WTC11 (cell line): ENCODE measurements at regions not wholly inside any gene's neighbourhood (a gene's known extent, or its start where the extent isn't known, plus 50 kb on each side); places are given as distances from the start of the nearest gene placed in this dataset.

Experiments used
- ATAC-seq: fragments of 200-7000 bp; cut with Tn5 transposase; 2 replicates; pipeline ENCODE4 v1.10.0; 2021; ENCODE audit warnings: mild to moderate bottlenecking, moderate library complexity
- CTCF ChIA-PET: fragments of 300-600 bp; sonication (Branson Sonifier 250); formaldehyde crosslinking; loops from one replicate; lab custom pipeline; 2021; ENCODE audit warnings: antibody characterized with exemption; lab: Charles Lee
- POLR2A ChIA-PET: fragments of 350-600 bp; sonication (Branson Sonifier 250); formaldehyde crosslinking; loops from one replicate; lab custom pipeline; 2021; ENCODE audit warnings: antibody characterized with exemption; lab: Charles Lee
- DNase-seq: peaks from one replicate; pipeline ENCODE4 v3.0.0; 2021; ENCODE audit warnings: low spot score
- H3K27ac Mint-ChIP-seq: 2 replicates; pipeline ENCODE4 v1.8.0; 2021; ENCODE audit warnings: mixed read lengths
- H3K27me3 Mint-ChIP-seq: 2 replicates; pipeline ENCODE4 v1.8.0; 2021; ENCODE audit warnings: low read depth, mild to moderate bottlenecking, moderate library complexity, mixed read lengths
- H3K36me3 Mint-ChIP-seq: 2 replicates; pipeline ENCODE4 v1.8.0; 2021; ENCODE audit warnings: mixed read lengths
- H3K4me1 Mint-ChIP-seq: 2 replicates; pipeline ENCODE4 v1.8.0; 2022; ENCODE audit warnings: mixed read lengths
- H3K4me3 Mint-ChIP-seq: 2 replicates; pipeline ENCODE4 v1.8.0; 2021; ENCODE audit warnings: mild to moderate bottlenecking, moderate library complexity, mixed read lengths
- H3K9me3 Mint-ChIP-seq: 2 replicates; pipeline ENCODE4 v1.8.0; 2021; ENCODE audit warnings: mixed read lengths
- AFF4 ChIP-seq: sonication (generic); formaldehyde crosslinking; IDR thresholded peaks from 2 replicates; pipeline ENCODE4 v1.8.1; 2023; ENCODE audit warnings: mild to moderate bottlenecking, missing genetic modification reagents, borderline replicate concordance
- ATF1 ChIP-seq: sonication (generic); formaldehyde crosslinking; IDR thresholded peaks from 2 replicates; pipeline ENCODE4 v1.8.1; 2023; ENCODE audit warnings: mild to moderate bottlenecking, moderate library complexity, missing genetic modification reagents
- CBFB ChIP-seq: sonication (generic); formaldehyde crosslinking; IDR thresholded peaks from 2 replicates; pipeline ENCODE4 v1.8.1; 2022; ENCODE audit warnings: mild to moderate bottlenecking, low read depth, missing genetic modification reagents
- CREM ChIP-seq: sonication (generic); formaldehyde crosslinking; IDR thresholded peaks from 2 replicates; pipeline ENCODE4 v1.8.1; 2022; ENCODE audit warnings: mild to moderate bottlenecking, missing genetic modification reagents, moderate library complexity
- CTCF ChIP-seq: fragments of 200-600 bp; IDR thresholded peaks from 2 replicates; pipeline ENCODE4 v1.8.0; 2022; ENCODE audit warnings: antibody characterized with exemption
- JAZF1 ChIP-seq: fragments of 250-450 bp; sonication (Bioruptor Pico); IDR thresholded peaks from 2 replicates; pipeline ENCODE4 v1.9.0; 2021; ENCODE audit warnings: moderate library complexity, mild to moderate bottlenecking, inconsistent platforms
- JUN ChIP-seq: sonication (generic); formaldehyde crosslinking; IDR thresholded peaks from 2 replicates; pipeline ENCODE4 v1.8.0; 2023; ENCODE audit warnings: mild to moderate bottlenecking, missing genetic modification reagents
- MYBL2 ChIP-seq: sonication (generic); formaldehyde crosslinking; IDR thresholded peaks from 2 replicates; pipeline ENCODE4 v1.8.1; 2023; ENCODE audit warnings: mild to moderate bottlenecking, moderate library complexity, missing genetic modification reagents
- NR1H2 ChIP-seq: sonication (generic); formaldehyde crosslinking; IDR thresholded peaks from 2 replicates; pipeline ENCODE4 v1.9.0; 2021; ENCODE audit warnings: mild to moderate bottlenecking, moderate library complexity, missing genetic modification reagents
- PRDM15 ChIP-seq: sonication (generic); formaldehyde crosslinking; IDR thresholded peaks from 2 replicates; pipeline ENCODE4 v1.8.0; 2022; ENCODE audit warnings: missing genetic modification reagents
- SMAD4 ChIP-seq: sonication (generic); formaldehyde crosslinking; IDR thresholded peaks from 2 replicates; pipeline ENCODE4 v1.8.0; 2022; ENCODE audit warnings: mild to moderate bottlenecking, missing genetic modification reagents
- USF2 ChIP-seq: sonication (generic); formaldehyde crosslinking; IDR thresholded peaks from 2 replicates; pipeline ENCODE4 v1.8.1; 2023; ENCODE audit warnings: mild to moderate bottlenecking, missing genetic modification reagents, moderate library complexity
- ZBTB21 ChIP-seq: sonication (generic); formaldehyde crosslinking; IDR thresholded peaks from 2 replicates; pipeline ENCODE4 v1.8.1; 2023; ENCODE audit warnings: mild to moderate bottlenecking, missing genetic modification reagents, borderline replicate concordance
- ZNF416 ChIP-seq: fragments of 250-450 bp; sonication (Bioruptor Pico); IDR thresholded peaks from 2 replicates; pipeline ENCODE4 v1.9.0; 2021; ENCODE audit warnings: mild to moderate bottlenecking, inconsistent platforms
- TF ChIP-seq, protein P1 (sequence below): fragments of 250-450 bp; sonication (Bioruptor Pico); IDR thresholded peaks from 2 replicates; pipeline ENCODE4 v1.9.0; 2021; ENCODE audit warnings: mild to moderate bottlenecking

- TF ChIP-seq CBFB (CRISPR knock-in tag) = no peak
- no peak for TF ChIP-seq CTCF
- TF ChIP-seq JAZF1 = no peak
- no peak for TF ChIP-seq USF2 (CRISPR knock-in tag)
- TF ChIP-seq, protein P1, sequence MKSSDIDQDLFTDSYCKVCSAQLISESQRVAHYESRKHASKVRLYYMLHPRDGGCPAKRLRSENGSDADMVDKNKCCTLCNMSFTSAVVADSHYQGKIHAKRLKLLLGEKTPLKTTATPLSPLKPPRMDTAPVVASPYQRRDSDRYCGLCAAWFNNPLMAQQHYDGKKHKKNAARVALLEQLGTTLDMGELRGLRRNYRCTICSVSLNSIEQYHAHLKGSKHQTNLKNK (CRISPR knock-in tag) = no peak
- no peak for TF ChIP-seq PRDM15
- TF ChIP-seq NR1H2 (CRISPR knock-in tag) = no peak
- no peak for TF ChIP-seq CREM (CRISPR knock-in tag)
These were observed 99.9 kb upstream of the BAIAP2L1 start (continued) for GRCh38 chr7:98500764-98501163.

DNA sequence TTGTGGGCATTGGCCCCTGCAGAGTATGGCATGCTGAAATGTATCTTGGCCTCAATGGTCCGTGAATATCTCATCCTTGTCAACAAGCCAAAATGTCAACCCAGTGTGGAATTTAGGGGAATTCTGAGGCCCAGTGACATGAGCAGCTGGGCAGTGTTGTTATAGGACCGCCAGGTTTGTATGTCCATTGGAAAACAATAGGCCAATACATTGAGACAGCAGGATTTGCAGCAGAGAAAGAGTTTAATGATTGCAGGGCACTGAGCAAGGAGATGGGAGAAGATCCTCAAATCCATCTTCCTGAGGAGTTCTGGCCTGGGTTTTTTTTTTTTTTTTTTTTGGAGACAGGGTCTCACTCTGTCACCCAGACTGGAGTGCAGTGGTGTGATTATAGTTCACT lies 95.7 kb upstream of the BAIAP2L1 start:
- no peak overlapping the region for H3K27ac Mint-ChIP-seq
- TF ChIP-seq SMAD4 (CRISPR knock-in tag) (no peak), MYBL2 (CRISPR knock-in tag) (no peak), AFF4 (no peak), ZBTB21 (CRISPR knock-in tag) (no peak), ATF1 (CRISPR knock-in tag) (no peak), PRDM15 (no peak), JUN (CRISPR knock-in tag) (no peak), ZNF416 (CRISPR knock-in tag) (no peak)
- CTCF ChIA-PET = no interaction called here
- H3K4me1 Mint-ChIP-seq = no peaks in the 10 kb centered on the region
- H3K36me3 Mint-ChIP-seq = peaks cover 10% of the 10 kb centered on the region
- H3K9me3 Mint-ChIP-seq = peaks cover 39% of the 10 kb centered on the region
- no peak overlapping the region for H3K4me3 Mint-ChIP-seq
- DNase-seq = no peak
- no peak for ATAC-seq
- H3K27me3 Mint-ChIP-seq = peaks cover 2% of the 10 kb centered on the region; the same call in 1 of the 2 replicates
- POLR2A ChIA-PET = no interaction called here
